HUES6 (cell line): ENCODE measurements at regions not wholly inside any gene's neighbourhood (a gene's known extent, or its start where the extent isn't known, plus 50 kb on each side); places are given as distances from the start of the nearest gene placed in this dataset.

ENCODE experiments used
- H3K27ac ChIP-seq: 2 replicates; pipeline ENCODE4 v1.7.0; 2013; ENCODE audit warnings: low read depth, mild to moderate bottlenecking, low read length, inconsistent platforms
- H3K27me3 ChIP-seq: 2 replicates; pipeline ENCODE4 v1.6.1; 2013; ENCODE audit warnings: low read length; ENCODE audit not compliant: control insufficient read depth, insufficient read depth
- H3K36me3 ChIP-seq: 2 replicates; pipeline ENCODE4 v1.6.1; 2013; ENCODE audit warnings: low read length; ENCODE audit not compliant: control insufficient read depth, insufficient read depth
- H3K4me1 ChIP-seq: 2 replicates; pipeline ENCODE4 v1.6.1; 2013; ENCODE audit warnings: low read length; ENCODE audit not compliant: control insufficient read depth, insufficient read depth
- H3K4me3 ChIP-seq: 2 replicates; pipeline ENCODE4 v1.5.1; 2013; ENCODE audit warnings: low read depth, low read length
- H3K9ac ChIP-seq: one replicate; pipeline ENCODE4 v1.6.1; 2013; ENCODE audit warnings: mild to moderate bottlenecking, low read length
- H3K9me3 ChIP-seq: 2 replicates; pipeline ENCODE4 v1.6.1; 2013; ENCODE audit warnings: low read depth, low read length; ENCODE audit not compliant: control insufficient read depth, insufficient read depth

DNA sequence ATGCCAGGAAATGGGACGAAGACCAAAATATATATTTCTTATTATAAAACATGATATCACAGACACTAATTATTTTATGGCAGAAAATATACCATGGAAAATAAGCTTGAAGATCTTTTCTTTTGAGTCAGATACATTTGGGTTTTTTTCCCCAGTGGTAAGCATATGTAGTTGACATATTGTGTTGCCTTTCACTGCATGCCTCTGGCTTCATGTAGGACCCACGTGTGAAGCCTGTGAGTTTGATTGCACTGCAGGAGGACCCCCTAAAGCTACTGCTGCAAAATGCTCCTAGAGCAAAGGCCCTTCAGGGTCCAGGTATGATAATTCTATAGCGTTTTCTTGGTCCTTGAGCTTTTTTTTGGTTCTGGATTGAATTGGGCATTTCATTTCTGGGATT, 190.7 kb upstream of the KIRREL3 start:
- H3K4me1 ChIP-seq: peaks cover 10% of the 10 kb centered on the region
- no peaks in the 10 kb centered on the region for H3K27me3 ChIP-seq
- no peaks in the 10 kb centered on the region for H3K9me3 ChIP-seq
- H3K27ac ChIP-seq: no peak overlapping the region
- H3K9ac ChIP-seq: no peak overlapping the region
- no peaks in the 10 kb centered on the region for H3K36me3 ChIP-seq
- no peak overlapping the region for H3K4me3 ChIP-seq

DNA sequence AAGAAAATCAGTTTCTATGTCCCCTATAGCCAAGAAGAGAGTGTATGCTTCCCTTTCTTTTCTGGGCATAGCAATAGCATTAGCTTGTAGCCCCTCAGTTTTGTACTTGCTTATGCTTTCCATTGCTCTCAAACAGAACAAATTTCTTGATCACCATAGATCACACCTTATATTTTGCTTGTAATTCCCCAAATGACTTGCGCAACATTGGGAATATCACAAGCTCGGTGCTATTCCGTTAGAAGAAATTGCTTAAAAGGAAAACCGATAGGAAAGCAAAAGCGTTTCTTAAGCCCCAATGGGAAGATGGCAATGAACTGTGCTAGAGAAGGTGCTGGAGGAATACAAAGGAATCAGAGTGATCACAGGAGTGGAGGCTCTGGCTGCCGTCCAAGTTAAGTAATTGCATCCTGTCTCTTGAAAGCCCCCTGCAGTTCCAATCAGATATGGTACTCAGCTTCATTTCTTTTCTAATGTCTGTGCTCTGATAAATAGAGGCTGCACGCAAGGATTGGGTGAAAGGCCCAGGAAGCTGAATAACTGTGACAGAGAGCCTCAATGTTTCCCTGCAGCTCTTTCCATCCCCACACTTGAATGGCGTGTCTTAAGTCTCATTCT, 182.1 kb upstream of the KIRREL3 start:
- no peak overlapping the region for H3K27ac ChIP-seq
- no peaks in the 10 kb centered on the region for H3K27me3 ChIP-seq
- no peaks in the 10 kb centered on the region for H3K36me3 ChIP-seq
- H3K4me3 ChIP-seq: no peak overlapping the region
- no peaks in the 10 kb centered on the region for H3K4me1 ChIP-seq
- no peaks in the 10 kb centered on the region for H3K9me3 ChIP-seq
- H3K9ac ChIP-seq: no peak overlapping the region

- H3K36me3 ChIP-seq: no peaks in the 10 kb centered on the region
- H3K4me1 ChIP-seq: peaks cover 12% of the 10 kb centered on the region
- H3K27ac ChIP-seq: no peak overlapping the region
- H3K9ac ChIP-seq: no peak overlapping the region
- no peak overlapping the region for H3K4me3 ChIP-seq
- H3K9me3 ChIP-seq: no peaks in the 10 kb centered on the region
- H3K27me3 ChIP-seq: no peaks in the 10 kb centered on the region
These were observed 156.7 kb upstream of the KIRREL3 start for GRCh38 chr11:127157225-127157624.

DNA sequence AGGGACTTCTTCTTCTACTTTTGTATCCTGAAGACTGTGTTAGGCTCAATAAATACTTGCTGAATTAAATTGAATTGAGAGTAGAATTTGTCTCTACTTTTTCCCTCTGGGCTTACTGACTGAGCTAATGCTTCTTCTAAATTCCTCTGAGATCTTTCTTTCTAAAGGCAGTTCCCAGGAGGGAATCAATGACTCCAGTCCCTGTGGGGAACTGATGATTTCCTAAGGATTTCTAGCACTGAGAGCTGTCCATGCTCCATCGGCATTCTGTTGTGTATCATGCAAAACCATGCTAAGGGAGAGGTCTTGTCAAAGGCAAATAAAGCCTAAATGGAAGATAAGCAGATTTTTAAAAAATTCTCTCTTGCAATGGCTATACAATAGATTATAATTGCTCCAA, 148.8 kb upstream of the KIRREL3 start:
- no peak overlapping the region for H3K4me3 ChIP-seq
- H3K36me3 ChIP-seq: no peaks in the 10 kb centered on the region
- no peak overlapping the region for H3K9ac ChIP-seq
- no peaks in the 10 kb centered on the region for H3K4me1 ChIP-seq
- H3K9me3 ChIP-seq: no peaks in the 10 kb centered on the region
- H3K27ac ChIP-seq: no peak overlapping the region
- no peaks in the 10 kb centered on the region for H3K27me3 ChIP-seq

- no peak overlapping the region for H3K4me3 ChIP-seq
- no peak overlapping the region for H3K27ac ChIP-seq
- H3K27me3 ChIP-seq: no peaks in the 10 kb centered on the region
- no peak overlapping the region for H3K9ac ChIP-seq
- no peaks in the 10 kb centered on the region for H3K4me1 ChIP-seq
- no peaks in the 10 kb centered on the region for H3K36me3 ChIP-seq
- H3K9me3 ChIP-seq: no peaks in the 10 kb centered on the region
These were observed 142.7 kb upstream of the KIRREL3 start for GRCh38 chr11:127143251-127143650.

DNA sequence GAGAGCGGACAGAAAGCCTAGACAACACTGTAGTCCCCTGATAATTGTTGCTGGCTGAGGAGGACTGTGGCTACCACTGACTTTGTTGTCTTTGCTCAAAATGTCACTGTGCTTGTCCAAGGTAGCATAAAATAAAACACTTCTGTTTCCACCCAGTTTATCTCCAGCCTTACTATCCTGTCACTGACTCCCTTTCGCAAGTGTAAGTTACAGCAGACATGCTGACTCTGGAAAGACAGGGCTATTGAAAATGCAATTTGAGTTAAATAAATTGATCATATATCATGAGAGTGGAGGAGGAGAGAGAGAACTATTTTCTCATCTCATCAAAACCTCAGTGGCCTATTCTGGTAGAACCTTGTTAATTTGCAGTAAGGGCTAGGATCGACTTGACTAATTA, 138.0 kb upstream of the KIRREL3 start:
- no peaks in the 10 kb centered on the region for H3K4me1 ChIP-seq

DNA sequence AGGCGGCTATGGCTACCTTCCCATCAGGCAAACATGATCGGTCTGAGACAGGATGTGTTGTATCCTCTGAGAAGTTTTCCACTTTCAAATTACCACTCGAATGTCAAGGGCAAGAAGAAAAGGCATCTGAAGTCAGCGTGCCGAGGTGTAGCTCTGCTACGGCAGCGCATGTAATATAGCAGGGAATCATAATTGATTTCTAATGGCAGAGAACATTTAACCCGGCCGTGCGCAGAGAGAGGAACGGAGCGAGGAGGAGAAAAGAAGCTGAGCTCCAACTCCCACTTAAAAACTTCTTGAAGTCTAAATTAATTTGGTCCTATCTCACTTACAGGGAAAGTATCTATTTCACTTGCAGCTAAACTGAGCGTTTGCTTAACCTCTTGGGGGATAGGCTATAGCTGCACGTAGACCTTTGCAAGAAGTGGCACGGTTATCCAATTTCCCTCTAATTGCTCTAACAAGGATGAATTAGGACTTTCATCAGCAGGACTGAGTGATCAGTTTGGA, 137.3 kb upstream of the KIRREL3 start:
- H3K9me3 ChIP-seq: 0 out of 2 replicates have a peak, but pooled peaks cover 3% of the 10 kb centered on the region
- no peak overlapping the region for H3K4me3 ChIP-seq
- no peaks in the 10 kb centered on the region for H3K27me3 ChIP-seq
- no peak overlapping the region for H3K27ac ChIP-seq
- no peaks in the 10 kb centered on the region for H3K4me1 ChIP-seq
- H3K9ac ChIP-seq: no peak overlapping the region
- H3K36me3 ChIP-seq: no peaks in the 10 kb centered on the region

More for the DNA sequence above, 138.0 kb upstream of the KIRREL3 start:
- Histone ChIP-seq H3K9ac (no peak overlapping the region), H3K4me3 (no peak overlapping the region), H3K36me3 (no peaks in the 10 kb centered on the region), H3K27ac (no peak overlapping the region), H3K27me3 (no peaks in the 10 kb centered on the region), H3K9me3 (0 out of 2 replicates have a peak, but pooled peaks cover 3% of the 10 kb centered on the region)

- Histone ChIP-seq H3K27ac (no peak overlapping the region), H3K9ac (no peak overlapping the region), H3K4me3 (no peak overlapping the region), H3K27me3 (no peaks in the 10 kb centered on the region), H3K9me3 (0 out of 2 replicates have a peak, but pooled peaks cover 3% of the 10 kb centered on the region), H3K4me1 (no peaks in the 10 kb centered on the region), H3K36me3 (no peaks in the 10 kb centered on the region)
These were observed 135.9 kb upstream of the KIRREL3 start for GRCh38 chr11:127136438-127136837.

DNA sequence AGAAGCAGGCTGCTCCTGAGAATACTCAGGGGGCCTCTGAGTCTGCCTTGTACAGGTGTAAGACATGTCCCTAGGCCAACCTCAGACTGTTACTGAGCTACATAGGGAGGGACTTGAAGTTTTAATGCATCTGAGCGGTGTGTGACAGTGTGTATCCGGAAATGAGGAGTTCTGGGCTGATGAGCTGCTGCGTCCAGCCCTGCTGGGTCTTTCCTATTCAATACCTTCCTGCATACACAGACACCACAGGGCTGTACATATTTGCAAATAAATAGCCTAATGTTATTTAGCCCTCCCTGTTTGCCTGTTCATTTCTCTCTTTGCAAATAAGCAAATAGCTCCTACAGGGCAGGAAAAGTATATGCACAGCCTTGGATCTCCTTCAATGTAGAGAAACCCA, 134.7 kb upstream of the KIRREL3 start:
- Histone ChIP-seq H3K4me1 (no peaks in the 10 kb centered on the region), H3K27ac (no peak overlapping the region), H3K9me3 (0 out of 2 replicates have a peak, but pooled peaks cover 3% of the 10 kb centered on the region), H3K36me3 (no peaks in the 10 kb centered on the region), H3K27me3 (no peaks in the 10 kb centered on the region), H3K9ac (no peak overlapping the region), H3K4me3 (no peak overlapping the region)

GRCh38 chr11:127133061-127133460, 132.5 kb upstream of the KIRREL3 start:
- Histone ChIP-seq H3K27ac (no peak overlapping the region), H3K36me3 (no peaks in the 10 kb centered on the region), H3K4me3 (no peak overlapping the region), H3K9ac (no peak overlapping the region), H3K27me3 (no peaks in the 10 kb centered on the region), H3K4me1 (no peaks in the 10 kb centered on the region), H3K9me3 (0 out of 2 replicates have a peak, but pooled peaks cover 3% of the 10 kb centered on the region)

DNA sequence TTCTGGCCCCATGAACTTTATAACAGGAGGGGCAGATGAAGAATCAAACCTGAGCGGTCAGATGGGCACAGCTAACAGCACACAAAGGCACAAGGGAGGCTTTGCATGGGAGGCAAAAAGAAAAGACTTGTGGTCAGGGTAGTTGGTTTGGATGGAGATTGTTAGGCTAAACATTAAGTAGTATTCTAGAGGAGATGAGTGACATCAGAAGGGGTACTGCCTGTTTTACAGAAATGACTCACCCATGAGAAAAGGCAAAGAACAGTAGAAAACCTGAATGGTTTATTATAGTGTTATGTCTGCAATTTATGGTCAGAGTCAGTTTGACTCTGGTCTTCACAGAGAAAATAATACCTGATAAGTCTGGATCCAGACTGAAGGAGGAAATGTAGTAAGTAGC, 129.8 kb upstream of the KIRREL3 start:
- Histone ChIP-seq H3K36me3 (no peaks in the 10 kb centered on the region), H3K27me3 (no peaks in the 10 kb centered on the region), H3K4me3 (no peak overlapping the region), H3K4me1 (no peaks in the 10 kb centered on the region), H3K9me3 (0 out of 2 replicates have a peak, but pooled peaks cover 3% of the 10 kb centered on the region), H3K9ac (no peak overlapping the region), H3K27ac (no peak overlapping the region)
